Stimulated activated CD4-positive, alpha-beta T cell treated with anti-CD3 and anti-CD28 coated beads, Interleukin-4, amount 100 ng/mL, for 48 hours (primary cell): ENCODE measurements at regions not wholly inside any gene's neighbourhood (a gene's known extent, or its start where the extent isn't known, plus 50 kb on each side); places are given as distances from the start of the nearest gene placed in this dataset.

ENCODE experiments used
- DNase-seq, 2 donors: peaks; one replicate each; pipeline ENCODE4 v3.0.0-alpha.2; 2020; ENCODE audit warnings: low read depth in 2 of 2

DNA sequence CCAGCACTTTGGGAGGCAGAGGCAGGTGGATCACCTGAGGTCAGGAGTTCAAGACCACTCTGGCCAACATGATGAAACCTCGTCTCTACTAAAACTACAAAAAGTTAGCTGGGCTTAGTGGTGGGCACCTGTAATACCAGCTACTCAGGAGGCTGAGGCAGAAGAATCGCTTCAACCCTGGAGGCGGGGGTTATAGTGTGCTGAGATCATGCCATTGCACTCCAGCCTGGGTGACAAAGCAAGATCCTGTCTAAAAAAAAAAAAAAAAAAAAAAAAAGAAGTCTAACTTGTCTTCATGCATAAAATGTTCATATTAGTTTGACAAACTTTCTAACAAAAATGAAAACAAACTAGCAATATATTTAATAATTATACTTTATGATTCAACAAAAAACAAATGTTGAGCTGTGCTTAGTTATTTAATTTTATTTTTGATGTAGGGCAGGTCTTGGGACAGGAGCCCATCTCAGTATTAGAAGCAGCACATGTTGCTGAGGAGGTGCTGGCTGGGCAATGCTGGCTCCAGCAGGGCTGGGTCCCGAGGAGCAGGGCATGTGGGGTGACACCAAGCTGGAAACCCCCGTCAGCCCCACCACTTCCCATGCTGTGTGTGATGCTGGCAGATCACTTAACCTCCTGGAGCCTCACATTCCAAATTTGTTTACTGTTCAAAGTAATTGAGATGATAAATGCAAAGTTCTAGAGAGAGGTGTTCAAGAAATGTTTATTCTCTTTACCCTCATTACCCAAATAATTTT is 335.3 kb upstream of the KLF6 start:
- DNase-seq = no peak

GRCh38 chr10:4119107-4119506 is 334.1 kb upstream of the KLF6 start:
- no peak for DNase-seq

DNA sequence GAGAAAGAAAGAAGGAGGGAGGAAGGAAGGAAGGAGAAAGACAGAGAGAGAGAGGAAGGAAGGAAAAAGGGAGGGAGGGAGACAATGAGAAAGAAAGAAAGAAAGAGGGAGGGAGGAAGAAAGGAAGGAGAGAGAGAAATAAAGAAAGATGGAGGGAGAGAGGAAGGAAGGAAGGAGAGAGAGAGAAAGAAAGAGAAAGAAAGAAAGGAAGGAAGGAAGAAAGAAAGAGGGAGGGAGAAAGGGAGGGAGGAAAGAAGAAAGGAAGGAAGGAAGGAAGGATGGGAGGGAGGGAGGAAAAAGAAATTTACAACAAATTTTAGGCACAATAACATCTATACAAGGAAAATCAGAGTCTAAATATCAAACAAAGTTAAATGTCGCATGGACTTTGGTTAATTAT is 332.6 kb upstream of the KLF6 start:
- no peak for DNase-seq

DNA sequence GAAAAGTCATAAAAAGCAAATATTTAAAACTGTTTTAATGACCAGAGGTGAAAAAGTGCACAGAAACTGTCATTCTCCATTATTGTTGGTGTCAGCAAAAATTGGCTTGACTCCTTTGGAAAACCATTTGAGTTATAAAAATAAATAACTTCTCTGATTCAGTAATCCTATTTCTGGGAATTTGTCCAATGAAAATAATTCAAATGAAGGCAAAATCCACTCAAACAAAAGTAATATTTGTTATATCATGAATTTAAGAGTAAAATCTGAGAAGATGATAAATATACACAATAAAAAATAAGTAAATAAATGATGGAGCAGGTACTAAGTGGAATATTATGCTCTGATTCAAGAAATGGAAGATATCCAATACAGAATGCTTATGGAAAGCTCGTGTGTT is 326.6 kb upstream of the KLF6 start:
- no peak for DNase-seq

GRCh38 chr10:4109469-4109868 is 324.5 kb upstream of the KLF6 start:
- DNase-seq = no peak

- DNase-seq = no peak
Measured at GRCh38 chr10:4108693-4109092, 323.7 kb upstream of the KLF6 start.

DNA sequence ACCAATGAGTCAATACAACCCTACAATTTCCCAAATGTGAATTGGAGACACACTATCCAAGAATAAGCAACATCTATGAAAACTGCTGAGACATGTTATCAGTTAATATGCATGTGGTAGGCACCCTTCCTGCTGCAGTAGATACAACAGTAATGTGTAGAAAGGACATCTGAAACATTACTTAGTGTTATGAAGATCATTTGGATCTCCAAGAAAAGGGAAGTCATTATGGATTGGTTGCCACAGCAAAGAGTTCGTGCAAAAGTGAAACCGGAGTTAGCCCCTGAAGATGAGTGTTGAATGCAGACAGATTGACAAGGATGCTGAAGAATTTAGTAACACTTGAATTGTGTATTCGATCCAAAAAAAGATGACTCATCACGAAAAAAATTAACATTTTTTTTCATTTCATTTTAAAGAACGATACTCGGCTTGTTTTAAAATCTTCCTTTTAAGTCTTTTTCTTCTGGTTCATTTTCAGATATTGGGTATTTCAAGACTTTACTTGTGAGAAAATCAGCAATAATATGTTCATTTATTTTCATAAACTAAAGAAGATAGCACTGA is 322.4 kb upstream of the KLF6 start:
- no peak for DNase-seq

DNA sequence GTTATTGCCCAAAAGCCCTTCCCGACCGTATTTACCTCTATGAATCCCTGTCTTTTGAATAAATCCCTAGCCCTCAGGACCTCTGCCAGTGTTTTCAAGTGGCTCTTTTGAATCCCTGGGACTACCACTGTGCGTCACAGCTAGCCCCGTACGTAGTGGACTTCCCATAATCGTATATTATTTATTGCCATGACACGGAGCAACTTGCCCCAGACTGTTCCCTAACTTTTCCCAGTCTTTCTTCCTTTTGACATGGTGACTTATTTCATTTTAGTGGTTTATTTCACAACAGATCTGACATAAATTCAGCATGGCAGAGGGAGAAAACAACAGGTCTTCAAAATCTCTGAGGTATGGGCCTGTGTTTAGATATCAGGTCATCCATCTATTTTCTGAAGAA is 318.6 kb upstream of the KLF6 start:
- DNase-seq = no peak

DNA sequence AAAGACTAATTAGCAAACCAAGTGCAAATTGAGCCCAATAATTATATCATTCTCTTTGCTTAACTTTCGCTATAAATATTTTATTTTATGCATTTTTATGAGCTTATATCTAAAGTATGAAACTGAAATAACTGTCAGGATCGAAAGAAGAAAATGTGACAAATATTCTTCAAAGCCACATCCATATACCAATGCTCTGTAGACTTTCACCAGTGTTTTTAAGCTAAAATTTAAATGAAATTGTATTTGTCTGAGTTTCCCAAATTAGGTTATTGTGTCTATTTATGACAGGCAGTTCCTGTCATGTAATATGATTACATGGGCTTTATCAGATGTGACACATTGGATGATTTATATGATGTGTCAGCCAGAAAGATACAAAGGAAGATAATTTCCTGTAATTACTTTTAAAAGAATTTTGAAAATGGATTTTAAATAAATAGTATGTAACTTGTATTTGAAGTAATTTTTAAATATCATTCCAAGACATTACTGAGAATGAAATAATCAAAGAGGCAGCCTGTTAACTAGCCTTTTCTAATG is 317.9 kb upstream of the KLF6 start:
- no peak for DNase-seq

DNA sequence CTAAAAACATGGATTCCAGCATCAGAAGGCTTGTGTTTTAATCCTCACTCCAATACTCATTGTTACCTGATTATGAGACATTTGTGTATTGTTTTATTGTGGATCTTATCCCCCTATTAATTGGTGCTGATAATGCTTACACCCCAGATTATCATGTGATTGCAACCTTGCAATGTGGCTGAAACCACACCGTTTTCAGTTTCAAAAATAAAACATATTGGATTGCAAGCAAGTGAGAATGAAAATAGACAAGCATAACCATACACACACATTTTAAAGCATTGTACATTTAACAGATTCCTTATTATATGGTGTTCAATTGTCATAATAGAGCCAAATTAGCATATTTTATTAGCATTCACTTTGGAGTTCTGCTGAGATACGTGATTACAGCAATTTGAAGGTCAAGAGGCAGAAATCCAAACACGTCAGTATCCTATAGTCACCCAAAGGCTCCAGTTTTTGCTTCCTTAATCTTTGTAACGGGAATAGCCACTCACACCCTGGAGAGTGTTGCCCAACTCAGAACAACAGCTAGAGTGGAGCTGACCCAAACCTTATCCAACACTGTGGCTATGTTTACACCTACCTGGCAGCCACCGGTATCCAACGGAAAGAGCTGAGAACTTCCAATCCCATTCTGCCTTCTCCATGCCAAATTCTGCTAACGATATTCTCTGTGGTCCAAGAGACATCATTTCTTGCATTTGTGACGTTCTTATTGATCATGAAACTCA is 317.1 kb upstream of the KLF6 start:
- no peak for DNase-seq

- DNase-seq = no peak
Measured at GRCh38 chr10:4100380-4100779, 315.4 kb upstream of the KLF6 start.

DNA sequence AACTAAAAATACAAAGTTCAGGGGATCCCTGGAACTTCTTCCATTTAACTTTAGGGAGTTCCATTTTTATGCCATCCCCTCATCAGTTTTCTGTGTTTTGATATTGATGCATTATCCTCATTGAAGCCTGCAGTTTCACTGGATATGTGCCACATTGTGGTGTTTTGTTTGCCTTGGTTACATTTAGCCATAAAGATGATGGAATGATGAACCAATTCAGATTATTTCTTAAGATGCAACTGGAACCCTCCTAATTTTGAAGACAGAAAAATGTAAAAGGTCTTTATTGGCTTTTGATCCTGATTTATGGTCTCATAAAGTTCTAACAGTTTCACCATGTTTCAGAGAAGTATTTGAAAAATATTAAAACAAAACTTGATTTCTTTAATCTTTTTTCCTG is 314.2 kb upstream of the KLF6 start:
- DNase-seq = no peak

GRCh38 chr10:4095166-4095917 is 310.3 kb upstream of the KLF6 start:
- no peak for DNase-seq

- DNase-seq = no peak
Measured at GRCh38 chr10:4094751-4095150, 309.7 kb upstream of the KLF6 start.

DNA sequence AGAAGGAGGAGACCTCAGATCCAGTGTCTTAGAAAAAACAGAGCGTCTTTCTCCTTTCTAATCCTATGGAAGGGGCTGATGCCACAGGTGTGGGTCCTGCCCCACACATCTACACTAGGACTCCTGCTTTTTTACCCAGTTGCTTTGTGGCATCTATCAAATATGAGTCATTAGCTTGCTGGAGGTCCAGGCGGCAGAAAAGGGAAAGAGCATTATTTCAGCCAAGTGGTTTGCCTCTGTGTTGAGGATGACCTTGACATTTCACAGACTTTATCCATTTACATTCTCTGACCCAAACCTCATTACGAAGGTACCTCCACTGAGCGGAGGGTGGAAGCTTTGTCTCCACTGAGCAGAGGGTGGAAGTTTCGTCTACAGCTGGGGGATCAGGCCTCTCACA is 308.4 kb upstream of the KLF6 start:
- no peak for DNase-seq

DNA sequence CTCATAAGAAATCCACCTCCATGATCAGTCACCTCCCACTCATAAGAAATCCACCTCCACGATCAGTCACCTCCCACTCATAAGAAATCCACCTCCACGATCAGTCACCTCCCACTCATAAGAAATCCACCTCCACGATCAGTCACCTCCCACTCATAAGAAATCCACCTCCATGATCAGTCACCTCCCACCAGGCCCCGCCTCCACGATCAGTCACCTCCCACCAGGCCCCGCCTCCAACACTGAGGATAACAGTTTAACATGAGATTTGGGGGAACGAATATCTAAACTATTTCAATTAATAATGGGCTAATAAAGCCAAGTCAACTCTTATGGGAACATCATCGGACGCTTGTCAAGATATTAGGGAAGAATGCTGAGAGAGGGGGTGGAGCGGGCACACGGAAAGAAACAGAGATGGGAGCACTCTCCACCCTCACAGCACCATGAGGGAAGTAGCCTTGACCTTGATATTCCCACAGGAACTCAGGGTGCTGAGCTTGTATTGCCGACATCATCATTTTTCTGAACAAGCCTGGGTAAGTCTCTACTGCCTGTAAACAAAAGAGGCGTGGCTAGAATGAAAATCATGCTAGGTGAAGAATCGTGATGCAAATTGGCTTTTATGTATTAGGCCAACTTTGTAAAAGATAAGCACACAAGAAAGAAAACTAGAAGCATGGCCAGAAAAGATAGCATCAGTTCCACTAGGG is 303.5 kb upstream of the KLF6 start:
- DNase-seq = no peak

GRCh38 chr10:4086131-4086898 is 301.3 kb upstream of the KLF6 start:
- DNase-seq = no peak

- no peak for DNase-seq
Measured at GRCh38 chr10:4083509-4084003, 298.5 kb upstream of the KLF6 start.

DNA sequence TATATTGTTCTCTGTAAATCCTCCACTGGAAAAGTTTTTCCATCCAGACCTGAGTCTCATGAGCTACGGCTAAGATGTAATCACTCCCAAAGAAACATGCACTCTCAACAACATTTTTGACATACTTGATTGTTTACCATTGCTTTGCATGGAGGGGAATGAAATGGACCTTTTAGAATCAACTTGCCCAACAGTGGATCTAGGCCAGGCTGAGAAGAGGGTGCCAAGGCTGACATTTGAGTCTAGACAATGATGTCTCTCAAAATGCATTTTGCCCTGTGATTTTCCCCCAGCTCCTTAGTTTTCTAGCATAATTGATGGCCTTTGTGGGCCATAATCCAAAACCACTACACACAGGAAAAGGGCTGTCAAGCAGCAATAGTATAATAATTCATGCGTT is 297.9 kb upstream of the KLF6 start:
- no peak for DNase-seq

DNA sequence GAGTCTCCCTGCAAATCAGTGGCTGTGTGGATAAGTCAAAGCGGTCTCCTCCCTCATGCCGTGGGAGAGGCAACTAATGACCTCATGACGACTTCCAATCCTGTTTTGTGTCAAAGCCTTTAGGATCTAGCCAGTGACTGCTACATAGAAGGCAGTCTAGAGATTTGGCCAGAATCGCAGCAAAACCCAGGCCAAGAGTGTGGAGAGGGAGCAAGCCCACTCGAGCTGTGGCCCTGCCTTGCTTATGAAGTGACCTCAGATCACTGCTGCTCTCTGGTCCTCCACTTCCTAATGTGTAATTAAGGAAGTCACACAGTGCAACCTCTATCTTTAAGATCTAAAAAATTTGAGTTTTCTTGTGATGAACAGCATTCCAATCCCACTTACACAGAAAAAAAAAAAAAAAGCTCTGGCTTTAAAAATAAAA is 296.7 kb upstream of the KLF6 start:
- DNase-seq = no peak
